ENCODE measurements at regions not wholly inside any gene's neighbourhood (a gene's known extent, or its start where the extent isn't known, plus 50 kb on each side); places are given as distances from the start of the nearest gene placed in this dataset.

DNA sequence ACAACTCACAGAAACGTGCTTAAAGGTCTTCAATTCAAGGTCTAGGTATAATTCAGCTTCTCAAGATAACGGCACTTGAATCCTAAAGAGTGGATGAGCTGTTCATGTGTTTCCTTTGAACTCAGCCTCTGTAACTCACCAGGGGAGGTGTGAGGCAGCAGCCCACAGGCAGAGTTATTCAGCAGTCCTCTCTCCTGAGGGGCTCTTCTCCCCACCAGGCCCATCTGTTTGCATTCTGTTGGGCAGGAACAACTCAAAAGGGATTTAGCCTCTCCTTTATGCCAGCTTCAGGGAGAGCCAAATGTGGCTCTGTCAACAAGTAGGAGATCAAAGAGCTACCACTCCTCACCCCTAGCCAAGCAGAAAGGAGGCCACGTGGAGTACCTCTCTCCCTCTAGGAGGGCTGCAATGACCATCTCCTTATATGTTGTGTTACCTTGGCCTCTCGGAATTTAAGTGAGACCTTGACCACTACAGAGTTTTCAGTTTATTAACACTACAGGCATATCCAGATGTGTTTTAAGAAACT lies 151.2 kb downstream of the SPATA18 start:
- TF ChIP-seq, protein P1, sequence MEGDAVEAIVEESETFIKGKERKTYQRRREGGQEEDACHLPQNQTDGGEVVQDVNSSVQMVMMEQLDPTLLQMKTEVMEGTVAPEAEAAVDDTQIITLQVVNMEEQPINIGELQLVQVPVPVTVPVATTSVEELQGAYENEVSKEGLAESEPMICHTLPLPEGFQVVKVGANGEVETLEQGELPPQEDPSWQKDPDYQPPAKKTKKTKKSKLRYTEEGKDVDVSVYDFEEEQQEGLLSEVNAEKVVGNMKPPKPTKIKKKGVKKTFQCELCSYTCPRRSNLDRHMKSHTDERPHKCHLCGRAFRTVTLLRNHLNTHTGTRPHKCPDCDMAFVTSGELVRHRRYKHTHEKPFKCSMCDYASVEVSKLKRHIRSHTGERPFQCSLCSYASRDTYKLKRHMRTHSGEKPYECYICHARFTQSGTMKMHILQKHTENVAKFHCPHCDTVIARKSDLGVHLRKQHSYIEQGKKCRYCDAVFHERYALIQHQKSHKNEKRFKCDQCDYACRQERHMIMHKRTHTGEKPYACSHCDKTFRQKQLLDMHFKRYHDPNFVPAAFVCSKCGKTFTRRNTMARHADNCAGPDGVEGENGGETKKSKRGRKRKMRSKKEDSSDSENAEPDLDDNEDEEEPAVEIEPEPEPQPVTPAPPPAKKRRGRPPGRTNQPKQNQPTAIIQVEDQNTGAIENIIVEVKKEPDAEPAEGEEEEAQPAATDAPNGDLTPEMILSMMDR (conservative IDR thresholded peaks at IDR 0.05) = no peak
- TF ChIP-seq EZH2 (IDR thresholded peaks at IDR 0.05; ENCODE audit: low read depth) = no peak

Measured in PC-9 (cell line).